HG03060 (cell line): ENCODE measurements at regions not wholly inside any gene's neighbourhood (a gene's known extent, or its start where the extent isn't known, plus 50 kb on each side); places are given as distances from the start of the nearest gene placed in this dataset.

Source experiments
- ATAC-seq: cut with Tn5 transposase; IDR thresholded peaks from one replicate; pipeline ENCODE4 v1.9.1; 2021; ENCODE audit warnings: low read depth, moderate number of reproducible peaks; ENCODE audit not compliant: unreplicated experiment

- no peak for ATAC-seq
These were observed 93.5 kb upstream of the NFIA start for GRCh38 chr1:60988891-60989290.

DNA sequence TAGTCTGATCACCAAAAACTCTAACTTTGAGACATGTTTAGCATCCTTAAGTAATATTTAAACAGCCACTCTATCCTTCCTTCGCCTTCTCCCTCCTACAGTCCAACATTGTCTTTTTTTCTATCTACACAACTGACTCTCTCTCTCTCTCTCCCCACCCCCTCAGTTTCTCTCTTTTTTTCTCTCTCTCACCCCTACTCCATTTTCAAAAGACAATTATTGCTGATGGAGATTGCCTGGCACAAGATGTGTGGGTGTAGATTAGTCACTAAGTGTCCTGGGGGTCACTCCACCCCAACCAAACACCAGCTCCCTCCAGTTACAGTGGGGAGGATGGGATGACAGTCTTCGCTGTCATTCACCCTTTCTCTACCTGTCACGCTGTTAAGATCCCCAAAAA, 94.5 kb upstream of the NFIA start:
- ATAC-seq, result no peak

GRCh38 chr1:60984062-60984799, 98.1 kb upstream of the NFIA start:
- no peak for ATAC-seq

- no peak for ATAC-seq
These were observed 98.7 kb upstream of the NFIA start for GRCh38 chr1:60983701-60984061.

DNA sequence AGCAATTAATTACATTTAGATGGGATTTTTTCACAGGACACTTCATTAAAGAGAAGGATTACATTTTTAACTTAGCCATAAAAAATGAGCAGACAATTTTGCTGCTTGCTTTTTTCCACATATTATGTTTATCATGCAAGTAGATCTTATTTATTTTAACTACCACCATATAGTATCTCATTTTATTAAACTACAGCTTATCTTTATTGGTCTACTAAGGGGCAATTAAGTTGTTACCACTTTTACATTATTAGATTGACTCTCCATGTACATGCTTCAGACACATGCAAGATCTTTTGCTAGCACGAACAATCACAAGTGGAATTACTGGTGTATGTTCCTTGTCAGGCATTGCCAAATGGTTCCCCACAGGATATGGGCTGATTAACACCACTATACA, 99.8 kb upstream of the NFIA start:
- no peak for ATAC-seq

GRCh38 chr1:60981357-60981756, 101.0 kb upstream of the NFIA start:
- no peak for ATAC-seq

- ATAC-seq, result no peak
These were observed 103.7 kb upstream of the NFIA start for GRCh38 chr1:60978421-60979357.

DNA sequence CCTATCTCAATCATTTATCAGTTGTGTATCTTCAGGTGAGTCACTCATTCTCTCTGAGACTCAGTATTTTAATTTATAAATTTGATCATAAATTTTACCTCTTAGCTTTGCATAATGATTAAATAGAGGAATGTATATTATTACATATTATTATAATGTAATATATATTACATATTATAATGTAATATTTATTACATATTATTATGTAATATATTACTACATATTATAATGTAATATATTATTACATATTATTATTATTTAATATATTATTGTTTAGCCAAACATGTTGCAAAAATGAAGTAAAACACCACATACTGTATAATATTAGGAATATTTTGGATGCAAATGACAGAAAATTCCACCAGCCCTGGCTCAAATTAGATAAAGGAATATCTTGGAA, 104.7 kb upstream of the NFIA start:
- ATAC-seq, result no peak

DNA sequence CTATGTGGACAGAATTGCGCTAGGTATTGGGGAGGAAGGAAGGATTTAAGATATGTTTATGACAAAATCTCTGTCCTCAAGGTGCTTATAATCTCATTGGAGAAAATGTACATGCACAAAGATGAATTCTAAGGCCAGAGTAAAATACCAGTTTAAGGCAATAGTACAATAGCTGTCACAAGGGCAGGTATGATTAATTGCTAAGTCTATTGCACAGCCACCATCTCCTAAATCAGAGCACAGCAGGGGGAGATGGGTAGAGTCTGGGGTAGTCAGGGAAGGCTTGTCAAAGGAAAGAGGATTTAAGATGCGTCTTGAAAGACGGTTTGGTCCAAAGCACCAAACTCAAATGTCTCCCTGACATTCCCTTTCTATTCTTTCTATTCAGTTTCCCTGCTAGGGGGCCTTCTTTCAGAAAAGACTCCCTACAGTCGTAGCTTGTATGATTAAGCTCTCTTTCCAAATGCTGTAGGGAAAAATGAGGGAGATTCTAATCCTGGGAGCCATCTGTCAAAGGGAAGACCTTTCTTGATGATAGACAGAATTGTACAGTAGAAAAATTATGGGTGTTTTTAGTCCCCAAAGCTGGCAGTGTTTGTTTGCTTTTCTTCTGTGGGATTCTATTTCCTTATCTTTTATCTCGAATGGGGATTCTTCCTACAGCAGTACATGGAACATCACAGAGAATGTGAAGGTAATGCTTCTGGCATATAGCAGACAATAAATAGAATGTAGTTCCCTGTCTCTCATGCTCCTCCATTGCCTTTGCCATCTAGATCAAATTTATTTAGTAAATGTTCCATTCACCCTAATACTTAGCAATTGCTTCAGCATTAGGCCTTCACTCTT, 107.6 kb upstream of the NFIA start:
- ATAC-seq, result no peak

DNA sequence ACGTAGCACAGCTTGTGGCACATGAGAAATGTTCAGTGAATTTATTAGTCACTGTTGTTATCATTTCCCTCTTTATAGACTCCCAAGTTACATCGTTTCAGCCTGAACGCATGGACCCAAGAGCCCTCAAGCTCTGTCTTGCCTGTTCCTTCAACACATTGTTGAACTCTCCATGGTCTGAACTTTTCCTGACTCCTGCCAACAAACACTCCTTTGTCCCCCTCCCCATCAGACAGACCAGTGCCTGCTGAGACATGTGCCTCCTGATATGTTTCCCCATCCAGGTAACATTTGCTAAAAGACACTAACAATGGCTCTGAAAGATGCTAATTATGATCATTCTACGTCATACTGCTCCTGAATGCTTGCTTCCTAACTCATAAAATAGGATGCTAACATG, 108.7 kb upstream of the NFIA start:
- no peak for ATAC-seq

- ATAC-seq, result no peak
These were observed 109.5 kb upstream of the NFIA start for GRCh38 chr1:60972841-60973364.

- no peak for ATAC-seq
These were observed 111.0 kb upstream of the NFIA start for GRCh38 chr1:60971330-60971729.

DNA sequence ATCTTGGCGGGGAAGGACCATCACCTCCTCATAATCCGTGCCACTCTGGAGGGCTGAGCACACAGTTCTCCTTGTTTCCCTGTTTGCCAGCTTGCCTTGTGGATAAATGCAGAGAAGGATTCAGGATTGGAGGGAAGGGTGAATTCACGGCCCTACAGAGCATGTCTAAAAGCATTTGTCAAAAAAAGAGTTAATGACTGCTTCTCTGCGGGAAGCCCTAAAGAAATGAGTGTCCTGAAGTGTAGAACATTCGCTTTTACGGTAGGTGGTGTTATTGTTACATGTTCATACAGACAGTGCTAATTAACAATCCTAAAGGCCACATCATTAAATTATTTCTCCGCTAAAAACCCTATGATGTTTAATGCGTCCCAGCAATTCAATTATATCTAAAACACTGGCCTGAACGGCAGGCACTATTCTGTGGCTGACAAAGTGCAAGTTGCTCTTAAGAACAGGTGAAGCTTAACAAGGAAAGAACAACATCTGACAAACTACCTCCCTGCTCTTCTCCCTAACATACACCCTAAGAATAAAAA, 112.3 kb upstream of the NFIA start:
- ATAC-seq, result no peak

DNA sequence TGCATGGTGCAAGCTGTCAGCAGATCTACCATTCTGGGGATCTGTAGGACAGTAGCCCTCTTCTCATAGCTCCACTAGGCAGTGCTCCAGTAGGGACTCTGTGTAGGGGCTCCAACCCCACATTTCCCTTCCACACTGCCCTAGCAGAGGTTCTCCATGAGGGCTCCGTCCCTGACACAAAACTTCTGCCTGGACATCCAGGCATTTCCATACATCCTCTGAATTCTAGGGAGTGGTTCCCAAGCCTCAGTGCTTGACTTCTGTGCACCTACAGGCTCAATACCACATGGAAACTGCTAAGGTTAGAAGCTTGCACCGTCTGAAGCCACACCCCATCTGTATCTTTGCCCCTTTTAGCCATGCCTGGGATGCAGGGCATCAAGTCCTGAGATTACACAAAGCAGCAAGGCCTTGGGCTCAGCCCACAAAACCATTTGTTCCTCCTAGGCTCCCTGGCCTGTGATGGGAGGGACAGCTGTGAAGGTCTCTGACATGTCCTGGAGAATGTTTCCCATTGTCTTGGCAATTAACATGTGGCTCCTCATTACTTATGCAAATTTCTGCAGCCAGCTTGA, 117.0 kb upstream of the NFIA start:
- ATAC-seq, result no peak

DNA sequence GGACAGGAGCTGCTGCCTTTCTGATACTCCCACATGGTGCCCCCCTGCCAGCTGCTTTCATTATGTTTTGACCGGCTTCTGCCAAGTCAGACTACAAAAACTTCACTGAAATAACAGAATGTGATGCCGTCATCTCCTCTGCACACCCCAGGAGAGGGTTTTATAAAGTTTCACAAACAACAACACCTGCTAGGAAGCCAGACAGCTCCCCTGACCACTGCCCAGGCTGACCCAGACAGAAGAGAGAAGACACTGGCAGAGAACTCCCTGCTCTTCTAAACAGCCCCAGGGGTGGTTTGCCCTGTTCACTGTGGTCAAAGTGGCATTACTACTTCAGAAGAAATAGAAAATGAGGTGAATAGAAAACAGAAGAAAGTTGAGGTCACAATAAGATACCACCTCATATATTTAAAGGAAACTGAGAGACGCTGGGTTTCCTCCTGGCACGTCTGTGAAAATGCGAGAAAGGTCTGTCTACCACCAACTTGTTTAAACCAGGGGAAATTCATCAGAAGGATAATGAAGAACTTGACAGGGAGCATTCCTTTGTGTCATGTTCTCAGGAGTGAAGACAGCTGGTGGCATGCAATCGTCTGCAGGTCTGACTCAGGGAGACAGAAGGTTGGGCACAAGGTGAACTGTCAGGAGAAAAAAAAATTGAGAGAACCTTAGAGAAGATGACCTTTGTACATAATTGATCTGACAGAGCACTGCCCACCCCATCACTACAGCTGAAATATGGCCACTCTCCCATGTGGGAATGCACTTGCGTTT, 119.0 kb upstream of the NFIA start:
- ATAC-seq, result no peak

GRCh38 chr1:60960891-60961461, 121.4 kb upstream of the NFIA start:
- no peak for ATAC-seq

- ATAC-seq, result no peak
These were observed 122.7 kb upstream of the NFIA start for GRCh38 chr1:60959701-60960100.

DNA sequence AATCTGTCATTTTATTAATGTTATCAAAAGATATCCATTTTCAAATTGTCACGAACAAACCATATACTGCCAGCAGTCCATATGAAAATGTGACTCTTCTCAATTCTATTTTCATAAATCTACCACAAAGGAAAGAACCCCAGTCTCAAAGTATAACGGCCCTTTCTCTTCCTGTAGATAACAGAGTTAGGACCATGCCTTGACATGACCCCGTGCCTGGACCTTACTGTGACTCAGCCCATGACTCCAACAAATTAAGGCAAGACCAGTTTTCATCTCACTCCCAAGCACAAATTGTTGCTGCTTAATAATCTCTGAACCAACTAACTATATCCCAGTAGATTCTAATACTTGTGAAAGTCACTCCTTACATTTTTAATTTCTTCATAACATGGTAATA, 124.4 kb upstream of the NFIA start:
- no peak for ATAC-seq

DNA sequence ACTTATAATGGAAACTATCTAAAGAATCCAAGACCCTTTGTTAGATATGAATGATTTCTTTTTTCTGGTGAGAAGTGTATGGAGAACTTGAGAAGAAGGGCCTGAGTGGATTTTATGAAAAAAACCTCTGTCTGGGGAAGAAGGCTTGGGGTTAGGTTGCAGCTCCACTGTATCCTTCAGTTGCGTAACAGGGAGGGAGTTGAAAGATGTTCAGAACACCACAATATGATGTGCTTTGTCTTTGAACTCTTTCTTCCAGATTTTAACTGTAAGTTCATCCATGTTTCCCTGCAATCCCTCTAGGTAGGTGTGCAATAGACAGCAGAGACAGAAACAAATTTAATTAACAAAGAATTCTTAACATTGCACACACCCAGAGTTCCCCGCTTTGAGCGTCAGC, 125.8 kb upstream of the NFIA start:
- ATAC-seq, result no peak
